ENCODE measurements at regions not wholly inside any gene's neighbourhood (a gene's known extent, or its start where the extent isn't known, plus 50 kb on each side); places are given as distances from the start of the nearest gene placed in this dataset.

DNA sequence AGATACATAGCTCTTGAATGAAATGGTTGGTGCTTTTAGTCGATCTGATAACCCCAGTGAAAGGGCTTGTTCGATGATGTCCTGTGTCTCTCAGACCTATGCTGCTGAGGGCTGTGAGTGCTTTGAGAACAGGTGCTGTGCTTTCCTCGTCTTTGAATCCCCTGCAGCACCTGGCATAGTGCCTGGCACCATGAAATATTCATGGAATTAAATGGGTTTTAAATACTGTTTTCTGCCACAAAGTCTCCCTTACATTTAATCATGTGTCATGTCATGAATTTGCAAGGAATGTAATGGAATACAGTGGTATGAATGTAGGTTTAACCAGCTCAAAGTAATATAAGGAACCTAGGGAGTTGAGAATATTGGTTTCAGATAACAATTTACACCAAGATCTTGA, 220.5 kb upstream of the PRICKLE1 start:
- Histone ChIP-seq H3K9me3 (replicated peaks; ENCODE audit: control insufficient read depth, insufficient read depth, low read length) (no peaks in the 10 kb centered on the region), H3K79me2 (ENCODE audit: control insufficient read depth, insufficient read depth, low read length) (no peaks in the 10 kb centered on the region), H3K27ac (ENCODE audit: insufficient read depth, low read depth, low read length) (no peak overlapping the region), H4K20me1 (replicated peaks; ENCODE audit: control insufficient read depth, extremely low read depth, insufficient read depth, low read length) (no peaks in the 10 kb centered on the region), H3K9me1 (replicated peaks; ENCODE audit: control insufficient read depth, extremely low read depth, insufficient read depth, low read length) (no peaks in the 10 kb centered on the region), H3K9ac (replicated peaks; ENCODE audit: extremely low read depth, insufficient read depth, low read length) (no peak overlapping the region), H3K4me2 (ENCODE audit: insufficient read depth, low read length) (no peak overlapping the region), H3K36me3 (ENCODE audit: control insufficient read depth in 2 of 2, extremely low read depth in 1 of 2, insufficient read depth in 2 of 2, low read length in 2 of 2) (no peaks in the 10 kb centered on the region), H3K4me3 (replicated peaks in 1 of 3; ENCODE audit: insufficient read depth in 1 of 3, low read depth in 1 of 3, low read length in 3 of 3) (no peak overlapping the region), H2AFZ (ENCODE audit: low read depth, low read length) (no peak overlapping the region), H3K4me1 (ENCODE audit: control insufficient read depth, extremely low read depth, insufficient read depth, low read length) (no peaks in the 10 kb centered on the region), H3K27me3 (ENCODE audit: control insufficient read depth in 2 of 2, insufficient read depth in 2 of 2, low read length in 2 of 2) (no peaks in the 10 kb centered on the region)
- intact Hi-C loops (cut with micrococcal nuclease) (no loop called here), dilution Hi-C loops (cut with MboI; ENCODE audit: extremely low pct_ligation_motif_present, low sequenced_read_pairs) (no loop called here)
- POLR2A ChIA-PET = no interaction called here
- no TSS peak for BruUV-seq (replicated peaks)
- CTCF ChIA-PET = interaction anchor here (1.1 to 1.9 kb wide), 2 partner anchors 10 to 20 kb away, joined by 3 to 6 read pairs; no protein-coding TSS in a partner anchor
- TF ChIP-seq MYC (IDR thresholded peaks at IDR 0.05; ENCODE audit: low read depth, low read length) (no peak), GATA2 (IDR thresholded peaks at IDR 0.05; ENCODE audit: insufficient read depth, insufficient read length, low read depth, low read length) (no peak), JUN (IDR thresholded peaks at IDR 0.05; ENCODE audit: borderline replicate concordance, insufficient read depth, insufficient read length, low read depth) (no peak), FOS (IDR thresholded peaks at IDR 0.05; ENCODE audit: borderline replicate concordance, insufficient read depth, low read length) (no peak), POLR2A (IDR thresholded peaks at IDR 0.05; ENCODE audit: low read depth, low read length) (no peak)
- TF ChIP-seq, protein P1, sequence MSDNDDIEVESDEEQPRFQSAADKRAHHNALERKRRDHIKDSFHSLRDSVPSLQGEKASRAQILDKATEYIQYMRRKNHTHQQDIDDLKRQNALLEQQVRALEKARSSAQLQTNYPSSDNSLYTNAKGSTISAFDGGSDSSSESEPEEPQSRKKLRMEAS (IDR thresholded peaks at IDR 0.05; ENCODE audit: insufficient read depth, insufficient read length) = no peak
- TF ChIP-seq, protein P2, sequence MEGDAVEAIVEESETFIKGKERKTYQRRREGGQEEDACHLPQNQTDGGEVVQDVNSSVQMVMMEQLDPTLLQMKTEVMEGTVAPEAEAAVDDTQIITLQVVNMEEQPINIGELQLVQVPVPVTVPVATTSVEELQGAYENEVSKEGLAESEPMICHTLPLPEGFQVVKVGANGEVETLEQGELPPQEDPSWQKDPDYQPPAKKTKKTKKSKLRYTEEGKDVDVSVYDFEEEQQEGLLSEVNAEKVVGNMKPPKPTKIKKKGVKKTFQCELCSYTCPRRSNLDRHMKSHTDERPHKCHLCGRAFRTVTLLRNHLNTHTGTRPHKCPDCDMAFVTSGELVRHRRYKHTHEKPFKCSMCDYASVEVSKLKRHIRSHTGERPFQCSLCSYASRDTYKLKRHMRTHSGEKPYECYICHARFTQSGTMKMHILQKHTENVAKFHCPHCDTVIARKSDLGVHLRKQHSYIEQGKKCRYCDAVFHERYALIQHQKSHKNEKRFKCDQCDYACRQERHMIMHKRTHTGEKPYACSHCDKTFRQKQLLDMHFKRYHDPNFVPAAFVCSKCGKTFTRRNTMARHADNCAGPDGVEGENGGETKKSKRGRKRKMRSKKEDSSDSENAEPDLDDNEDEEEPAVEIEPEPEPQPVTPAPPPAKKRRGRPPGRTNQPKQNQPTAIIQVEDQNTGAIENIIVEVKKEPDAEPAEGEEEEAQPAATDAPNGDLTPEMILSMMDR (IDR thresholded peaks at IDR 0.05; ENCODE audit: extremely low read depth in 1 of 2, insufficient read depth in 1 of 2, low read depth in 1 of 2, low read length in 2 of 2) = no peak
- no peak for DNase-seq (ENCODE audit: low read depth, low spot score)
- FAIRE-seq = no peak

Data from endothelial cell of umbilical vein (primary cell).